MM.1S (cell line): ENCODE measurements at regions not wholly inside any gene's neighbourhood (a gene's known extent, or its start where the extent isn't known, plus 50 kb on each side); places are given as distances from the start of the nearest gene placed in this dataset.

ENCODE experiments used
- EZH2 ChIP-seq: fragments of 300-600 bp; sonication (generic); optimal IDR thresholded peaks from 2 replicates; pipeline ENCODE3; 2017; ENCODE audit warnings: low read depth, mild to moderate bottlenecking, antibody characterized with exemption, low read length, mixed read lengths
- TF ChIP-seq, protein P1 (sequence below): fragments of 300-600 bp; sonication (generic); IDR thresholded peaks from 2 replicates; pipeline ENCODE4 v1.5.1; 2016; ENCODE audit warnings: antibody characterized with exemption, low read length, mixed read lengths

GRCh38 chr16:51971184-51971583, 575.8 kb downstream of the TOX3 start:
- no peak for TF ChIP-seq EZH2
- TF ChIP-seq, protein P1, sequence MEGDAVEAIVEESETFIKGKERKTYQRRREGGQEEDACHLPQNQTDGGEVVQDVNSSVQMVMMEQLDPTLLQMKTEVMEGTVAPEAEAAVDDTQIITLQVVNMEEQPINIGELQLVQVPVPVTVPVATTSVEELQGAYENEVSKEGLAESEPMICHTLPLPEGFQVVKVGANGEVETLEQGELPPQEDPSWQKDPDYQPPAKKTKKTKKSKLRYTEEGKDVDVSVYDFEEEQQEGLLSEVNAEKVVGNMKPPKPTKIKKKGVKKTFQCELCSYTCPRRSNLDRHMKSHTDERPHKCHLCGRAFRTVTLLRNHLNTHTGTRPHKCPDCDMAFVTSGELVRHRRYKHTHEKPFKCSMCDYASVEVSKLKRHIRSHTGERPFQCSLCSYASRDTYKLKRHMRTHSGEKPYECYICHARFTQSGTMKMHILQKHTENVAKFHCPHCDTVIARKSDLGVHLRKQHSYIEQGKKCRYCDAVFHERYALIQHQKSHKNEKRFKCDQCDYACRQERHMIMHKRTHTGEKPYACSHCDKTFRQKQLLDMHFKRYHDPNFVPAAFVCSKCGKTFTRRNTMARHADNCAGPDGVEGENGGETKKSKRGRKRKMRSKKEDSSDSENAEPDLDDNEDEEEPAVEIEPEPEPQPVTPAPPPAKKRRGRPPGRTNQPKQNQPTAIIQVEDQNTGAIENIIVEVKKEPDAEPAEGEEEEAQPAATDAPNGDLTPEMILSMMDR: no peak
